ENCODE measurements at regions not wholly inside any gene's neighbourhood (a gene's known extent, or its start where the extent isn't known, plus 50 kb on each side); places are given as distances from the start of the nearest gene placed in this dataset.
"Not testable (repeated sequence)": the region's sequence is repeated elsewhere in the genome, so short reads cannot be mapped to it uniquely, and the experiment has no call there.

DNA sequence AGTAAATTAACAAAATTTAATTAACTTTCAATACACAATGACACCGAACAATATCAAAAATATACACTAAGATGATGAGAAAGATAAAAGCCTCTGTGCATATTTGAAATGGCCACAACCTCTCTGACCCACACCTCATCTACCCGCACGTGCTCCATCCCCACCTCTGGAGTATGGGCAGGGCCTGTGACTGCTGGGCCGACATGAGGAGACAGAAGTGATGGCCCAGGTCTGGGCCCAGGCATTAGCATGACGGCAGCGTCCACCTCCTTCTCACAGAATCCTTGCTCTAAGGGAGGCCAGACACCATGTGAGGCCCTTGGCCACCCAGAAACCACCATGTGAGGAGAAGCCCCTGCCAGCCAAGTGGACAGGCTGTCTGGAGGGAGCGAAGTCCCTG is 122.1 kb upstream of the RNF32 start:
- intact Hi-C loops (cut with micrococcal nuclease; ENCODE audit: unreplicated experiment) = no loop called here
- DNase-seq (ENCODE audit: low spot score) = no peak
- TF ChIP-seq, protein P1, sequence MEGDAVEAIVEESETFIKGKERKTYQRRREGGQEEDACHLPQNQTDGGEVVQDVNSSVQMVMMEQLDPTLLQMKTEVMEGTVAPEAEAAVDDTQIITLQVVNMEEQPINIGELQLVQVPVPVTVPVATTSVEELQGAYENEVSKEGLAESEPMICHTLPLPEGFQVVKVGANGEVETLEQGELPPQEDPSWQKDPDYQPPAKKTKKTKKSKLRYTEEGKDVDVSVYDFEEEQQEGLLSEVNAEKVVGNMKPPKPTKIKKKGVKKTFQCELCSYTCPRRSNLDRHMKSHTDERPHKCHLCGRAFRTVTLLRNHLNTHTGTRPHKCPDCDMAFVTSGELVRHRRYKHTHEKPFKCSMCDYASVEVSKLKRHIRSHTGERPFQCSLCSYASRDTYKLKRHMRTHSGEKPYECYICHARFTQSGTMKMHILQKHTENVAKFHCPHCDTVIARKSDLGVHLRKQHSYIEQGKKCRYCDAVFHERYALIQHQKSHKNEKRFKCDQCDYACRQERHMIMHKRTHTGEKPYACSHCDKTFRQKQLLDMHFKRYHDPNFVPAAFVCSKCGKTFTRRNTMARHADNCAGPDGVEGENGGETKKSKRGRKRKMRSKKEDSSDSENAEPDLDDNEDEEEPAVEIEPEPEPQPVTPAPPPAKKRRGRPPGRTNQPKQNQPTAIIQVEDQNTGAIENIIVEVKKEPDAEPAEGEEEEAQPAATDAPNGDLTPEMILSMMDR (conservative IDR thresholded peaks at IDR 0.05; ENCODE audit: low read depth, low read length) = no peak
- no peak for TF ChIP-seq EZH2 (IDR thresholded peaks at IDR 0.05; ENCODE audit: borderline replicate concordance, low read depth, low read length, poor library complexity, severe bottlenecking)
- POLR2A ChIA-PET (ENCODE audit: low non-redundant PET) = interaction anchor here (0.6 kb wide), 1 partner anchor 243 kb away, joined by 6 read pairs; no protein-coding TSS in a partner anchor
- Histone ChIP-seq H3K27ac (ENCODE audit: low read depth, low read length, poor library complexity, severe bottlenecking) (no peak overlapping the region), H3K4me3 (ENCODE audit: low read depth, low read length, poor library complexity, severe bottlenecking) (no peak overlapping the region), H3K9me3 (ENCODE audit: low read depth, low read length, poor library complexity, severe bottlenecking) (no peaks in the 10 kb centered on the region), H3K36me3 (ENCODE audit: insufficient read depth, low read length, poor library complexity, severe bottlenecking) (no peaks in the 10 kb centered on the region), H3K27me3 (replicated peaks; ENCODE audit: insufficient read depth, low read depth, low read length, poor library complexity) (peaks cover 3% of the 10 kb centered on the region), H3K4me1 (ENCODE audit: insufficient read depth, low read length, poor library complexity, severe bottlenecking) (no peaks in the 10 kb centered on the region)
- BruUV-seq (replicated peaks) = no TSS peak
- CTCF ChIA-PET = no interaction called here

DNA sequence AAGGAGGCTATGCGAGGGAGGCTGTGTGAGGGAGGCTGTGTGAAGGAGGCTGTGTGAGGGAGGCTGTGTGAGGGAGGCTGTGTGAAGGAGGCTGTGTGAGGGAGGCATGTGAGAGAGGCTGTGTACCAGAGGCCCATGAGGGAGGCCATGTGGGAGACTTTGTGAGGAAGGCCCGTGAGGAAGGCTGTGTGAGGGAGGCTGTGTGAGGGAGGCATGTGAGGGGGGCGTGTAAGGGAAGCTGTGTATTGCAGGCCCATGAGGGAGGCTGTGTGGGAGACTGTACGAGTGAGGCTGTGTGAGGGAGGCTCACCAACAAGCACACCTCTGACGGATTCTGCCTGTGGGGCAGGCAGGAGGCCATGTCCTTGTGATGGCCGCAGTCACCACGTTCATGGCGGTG is 122.7 kb upstream of the RNF32 start:
- POLR2A ChIA-PET (ENCODE audit: low non-redundant PET); intact Hi-C loops (cut with micrococcal nuclease; ENCODE audit: unreplicated experiment); H3K4me1 ChIP-seq (ENCODE audit: insufficient read depth, low read length, poor library complexity, severe bottlenecking); CTCF ChIA-PET; H3K36me3 ChIP-seq (ENCODE audit: insufficient read depth, low read length, poor library complexity, severe bottlenecking); H3K9me3 ChIP-seq (ENCODE audit: low read depth, low read length, poor library complexity, severe bottlenecking); H3K27me3 ChIP-seq (replicated peaks; ENCODE audit: insufficient read depth, low read depth, low read length, poor library complexity); BruUV-seq (replicated peaks); H3K27ac ChIP-seq (ENCODE audit: low read depth, low read length, poor library complexity, severe bottlenecking); DNase-seq (ENCODE audit: low spot score); H3K4me3 ChIP-seq (ENCODE audit: low read depth, low read length, poor library complexity, severe bottlenecking): not testable (repeated sequence)

- CTCF ChIA-PET = no interaction called here
- intact Hi-C loops (cut with micrococcal nuclease; ENCODE audit: unreplicated experiment) = no loop called here
- TF ChIP-seq, protein P1 (conservative IDR thresholded peaks at IDR 0.05; ENCODE audit: low read depth, low read length) = no peak
- TF ChIP-seq EZH2 (IDR thresholded peaks at IDR 0.05; ENCODE audit: borderline replicate concordance, low read depth, low read length, poor library complexity, severe bottlenecking) = no peak
Measured at GRCh38 chr7:156516791-156517378, 123.7 kb upstream of the RNF32 start.

More at GRCh38 chr7:156516791-156517378, 123.7 kb upstream of the RNF32 start:
- Histone ChIP-seq H3K27ac (ENCODE audit: low read depth, low read length, poor library complexity, severe bottlenecking) (no peak overlapping the region), H3K9me3 (ENCODE audit: low read depth, low read length, poor library complexity, severe bottlenecking) (no peaks in the 10 kb centered on the region), H3K4me1 (ENCODE audit: insufficient read depth, low read length, poor library complexity, severe bottlenecking) (no peaks in the 10 kb centered on the region), H3K4me3 (ENCODE audit: low read depth, low read length, poor library complexity, severe bottlenecking) (no peak overlapping the region), H3K27me3 (replicated peaks; ENCODE audit: insufficient read depth, low read depth, low read length, poor library complexity) (peaks cover 3% of the 10 kb centered on the region), H3K36me3 (ENCODE audit: insufficient read depth, low read length, poor library complexity, severe bottlenecking) (no peaks in the 10 kb centered on the region)
- no TSS peak for BruUV-seq (replicated peaks)
- POLR2A ChIA-PET (ENCODE audit: low non-redundant PET) = no interaction called here
- DNase-seq (ENCODE audit: low spot score) = no peak
